Panc1 (cell line): ENCODE measurements at regions not wholly inside any gene's neighbourhood (a gene's known extent, or its start where the extent isn't known, plus 50 kb on each side); places are given as distances from the start of the nearest gene placed in this dataset.

Experiments used
- POLR2AphosphoS5 ChIP-seq: IDR thresholded peaks from 2 replicates; pipeline ENCODE4 v1.6.1; 2012; ENCODE audit warnings: mild to moderate bottlenecking, low read depth, low read length, moderate library complexity
- TCF7L2 ChIP-seq: IDR thresholded peaks from 2 replicates; pipeline ENCODE4 v1.6.1; 2011; ENCODE audit warnings: mild to moderate bottlenecking, low read depth, low read length, inconsistent platforms
- TF ChIP-seq, protein P1 (sequence below): fragments of 450-650 bp; IDR thresholded peaks from 2 replicates; pipeline ENCODE4 v1.5.1; 2017; ENCODE audit warnings: mild to moderate bottlenecking

DNA sequence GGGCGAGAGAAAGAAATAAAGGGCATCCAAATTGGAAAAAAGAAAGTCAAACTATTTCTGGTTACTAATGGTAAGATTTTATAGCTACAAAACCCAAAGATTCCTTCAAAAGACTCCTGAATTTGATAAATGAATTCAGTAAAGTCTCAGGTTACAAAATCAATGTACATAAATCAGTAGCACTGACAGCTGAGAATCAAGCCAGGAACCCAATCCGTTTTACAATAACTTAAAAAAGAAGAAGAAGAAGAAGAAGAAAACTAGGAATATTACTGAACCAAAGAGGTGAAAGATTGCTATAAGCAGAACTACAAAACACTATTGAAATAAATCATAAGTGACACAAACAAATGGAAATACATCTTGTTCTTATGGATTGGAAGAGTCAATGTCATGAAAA lies 291.5 kb upstream of the GULP1 start:
- TF ChIP-seq, protein P1, sequence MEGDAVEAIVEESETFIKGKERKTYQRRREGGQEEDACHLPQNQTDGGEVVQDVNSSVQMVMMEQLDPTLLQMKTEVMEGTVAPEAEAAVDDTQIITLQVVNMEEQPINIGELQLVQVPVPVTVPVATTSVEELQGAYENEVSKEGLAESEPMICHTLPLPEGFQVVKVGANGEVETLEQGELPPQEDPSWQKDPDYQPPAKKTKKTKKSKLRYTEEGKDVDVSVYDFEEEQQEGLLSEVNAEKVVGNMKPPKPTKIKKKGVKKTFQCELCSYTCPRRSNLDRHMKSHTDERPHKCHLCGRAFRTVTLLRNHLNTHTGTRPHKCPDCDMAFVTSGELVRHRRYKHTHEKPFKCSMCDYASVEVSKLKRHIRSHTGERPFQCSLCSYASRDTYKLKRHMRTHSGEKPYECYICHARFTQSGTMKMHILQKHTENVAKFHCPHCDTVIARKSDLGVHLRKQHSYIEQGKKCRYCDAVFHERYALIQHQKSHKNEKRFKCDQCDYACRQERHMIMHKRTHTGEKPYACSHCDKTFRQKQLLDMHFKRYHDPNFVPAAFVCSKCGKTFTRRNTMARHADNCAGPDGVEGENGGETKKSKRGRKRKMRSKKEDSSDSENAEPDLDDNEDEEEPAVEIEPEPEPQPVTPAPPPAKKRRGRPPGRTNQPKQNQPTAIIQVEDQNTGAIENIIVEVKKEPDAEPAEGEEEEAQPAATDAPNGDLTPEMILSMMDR = no peak
- TF ChIP-seq TCF7L2 (no peak), POLR2AphosphoS5 (no peak)
